SKM-1 (cell line): ENCODE measurements at regions not wholly inside any gene's neighbourhood (a gene's known extent, or its start where the extent isn't known, plus 50 kb on each side); places are given as distances from the start of the nearest gene placed in this dataset.
"Not testable (repeated sequence)": the region's sequence is repeated elsewhere in the genome, so short reads cannot be mapped to it uniquely, and the experiment has no call there.

Source experiments
- DNase-seq: peaks from one replicate; lab custom pipeline; 2025; ENCODE audit not compliant: unreplicated experiment; lab: John Stamatoyannopoulos, UW

- DNase-seq: no peak
Observed at GRCh38 chr6:105675715-105676397, 273.0 kb upstream of the PREP start.

DNA sequence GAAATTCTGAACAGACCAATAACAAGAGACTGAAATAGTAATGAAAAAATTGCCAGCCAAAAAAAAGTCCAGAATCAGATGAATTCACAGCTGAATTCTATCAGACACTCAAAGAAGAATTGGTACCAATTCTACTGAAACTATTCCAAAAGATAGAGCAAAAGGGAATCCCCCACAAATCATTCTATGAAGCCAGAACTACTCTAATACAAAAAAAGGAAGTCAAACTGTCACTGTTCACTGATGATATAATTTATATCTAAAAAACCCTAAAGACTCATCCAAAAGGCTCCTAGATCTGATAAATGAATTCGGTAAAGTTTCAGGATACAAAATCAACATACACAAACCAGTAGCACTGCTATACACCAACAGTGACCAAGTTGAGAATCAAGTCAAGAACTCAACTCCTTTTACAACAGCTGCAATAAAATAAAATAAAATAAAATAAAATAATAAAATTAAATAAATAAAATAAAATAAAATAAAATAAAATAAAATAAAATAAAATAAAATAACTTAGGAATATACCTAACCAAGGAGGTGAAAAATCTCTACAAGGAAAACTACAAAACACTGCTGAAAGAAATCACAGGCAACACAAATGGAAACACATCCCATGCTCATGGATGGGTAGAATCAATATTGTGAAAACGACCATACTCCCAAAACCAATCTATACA is 270.1 kb upstream of the PREP start:
- DNase-seq: not testable (repeated sequence)

DNA sequence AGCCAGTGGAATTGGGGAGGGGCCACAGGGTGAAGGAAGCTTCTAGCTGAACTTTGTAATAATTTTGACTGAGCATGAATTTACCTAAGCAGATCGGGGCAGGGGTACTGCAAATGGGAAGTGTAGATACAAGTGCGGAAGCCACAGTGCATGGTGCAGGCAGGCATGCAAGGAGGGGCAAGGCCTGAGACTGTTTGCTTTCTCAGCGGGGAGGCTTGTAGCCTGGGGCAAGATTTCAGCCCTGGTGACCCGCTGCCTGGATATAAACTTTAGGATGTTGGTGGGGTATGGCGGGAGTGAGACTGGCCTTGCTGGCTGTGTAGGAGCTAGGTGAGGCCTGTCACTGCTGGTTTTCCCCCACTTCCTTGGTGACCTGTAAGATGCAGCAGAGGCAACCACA is 266.4 kb upstream of the PREP start:
- no peak for DNase-seq

DNA sequence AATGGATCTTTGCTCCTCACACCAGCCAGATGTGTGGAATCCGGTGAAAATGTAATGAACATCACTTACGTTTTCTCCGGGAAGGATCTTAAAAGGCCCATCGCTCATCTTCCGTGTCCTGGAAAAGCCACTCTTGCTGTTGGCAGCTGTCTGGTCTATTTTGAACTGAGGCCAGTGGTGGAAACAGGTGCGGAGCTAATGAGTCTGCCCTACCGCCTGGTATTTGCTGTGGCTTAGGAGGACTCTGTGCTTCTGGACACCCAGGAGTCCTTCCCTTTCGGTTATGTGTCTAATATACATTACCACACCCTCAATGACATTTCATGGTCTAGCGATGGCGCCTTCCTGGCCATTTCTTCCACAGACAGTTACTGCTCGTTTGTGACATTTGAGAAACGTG is 264.2 kb upstream of the PREP start:
- DNase-seq: no peak

GRCh38 chr6:105664931-105665330 is 262.0 kb upstream of the PREP start:
- no peak for DNase-seq

- no peak for DNase-seq
Observed at GRCh38 chr6:105651969-105652368, 249.1 kb upstream of the PREP start.

DNA sequence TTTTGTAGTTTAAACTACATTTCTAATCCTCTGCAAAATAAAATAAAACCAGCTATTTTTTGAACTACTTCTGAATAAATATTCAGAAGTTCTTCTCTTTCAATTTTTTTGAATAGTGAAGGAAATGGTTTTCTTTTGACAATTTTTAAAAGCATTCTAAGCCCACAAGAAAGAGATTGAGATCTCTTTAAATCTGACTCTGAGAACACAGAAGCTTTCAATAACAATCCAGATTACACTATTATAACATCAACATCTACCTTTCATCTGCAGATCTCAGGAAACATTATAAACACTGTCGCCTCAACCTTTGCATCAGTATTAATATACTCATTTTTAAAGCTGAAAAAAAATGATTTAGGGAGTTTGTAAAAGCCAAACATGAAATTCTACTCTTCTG is 247.5 kb upstream of the PREP start:
- DNase-seq: no peak

DNA sequence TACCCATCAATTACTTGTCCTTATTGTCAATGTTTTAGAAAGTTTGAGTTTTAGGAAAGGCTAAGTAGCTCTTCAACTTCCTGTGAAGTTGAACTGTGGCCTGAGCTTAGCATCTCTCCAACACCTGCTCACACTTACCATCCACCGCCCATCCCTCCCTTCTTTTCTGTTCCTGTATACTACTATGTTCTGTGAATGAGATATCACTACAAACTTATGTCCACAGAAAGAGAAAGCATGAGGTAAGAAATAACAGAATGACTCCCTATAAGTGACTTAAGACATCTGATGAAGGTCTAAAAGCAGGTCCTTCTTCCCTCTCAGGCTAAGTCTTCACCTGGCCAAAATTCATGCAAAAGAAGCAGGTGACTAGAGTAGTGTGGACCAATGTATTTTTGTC is 246.3 kb upstream of the PREP start:
- no peak for DNase-seq

- no peak for DNase-seq
Observed at GRCh38 chr6:105648276-105648675, 245.4 kb upstream of the PREP start.

DNA sequence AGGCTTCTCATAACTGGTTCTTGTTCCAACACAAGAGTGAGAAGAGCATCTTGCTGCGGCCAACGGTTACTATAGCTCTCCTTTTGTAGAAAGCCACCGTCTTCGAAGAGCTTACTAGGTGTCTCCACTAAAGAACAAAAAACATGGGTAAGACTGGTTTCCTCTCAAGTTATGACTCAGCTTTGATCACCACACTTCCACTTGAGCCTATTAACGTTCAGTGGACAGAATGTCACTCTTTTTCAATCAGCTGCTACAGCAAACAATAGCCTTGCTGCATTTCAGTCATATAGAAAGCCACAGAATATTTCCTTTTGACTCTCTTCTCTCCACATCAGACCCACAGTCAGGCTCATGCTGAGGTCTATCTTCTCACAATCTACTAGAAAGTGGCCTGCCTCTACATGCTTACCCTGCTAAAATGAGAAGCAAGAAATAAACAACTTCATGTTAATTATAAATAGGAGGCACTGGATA is 243.5 kb upstream of the PREP start:
- no peak for DNase-seq

DNA sequence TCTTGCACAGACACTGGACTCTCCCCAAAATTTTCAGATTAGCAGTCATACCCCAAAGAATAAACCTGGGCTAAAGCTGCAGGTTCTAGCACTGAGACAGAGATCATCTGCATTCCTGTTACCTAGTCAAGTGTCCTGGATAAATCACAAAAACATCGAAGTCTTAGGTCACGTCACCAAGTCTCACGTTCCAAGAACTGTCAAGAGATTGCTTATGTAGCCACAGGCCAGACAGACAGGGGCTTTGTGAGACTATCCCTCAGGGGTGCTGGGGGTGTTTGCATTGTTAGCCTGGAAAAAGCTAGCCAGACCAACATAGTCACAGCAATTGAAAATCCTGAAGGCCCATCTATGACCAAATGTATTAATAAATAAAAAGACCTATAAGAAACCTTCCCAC is 243.1 kb upstream of the PREP start:
- no peak for DNase-seq

DNA sequence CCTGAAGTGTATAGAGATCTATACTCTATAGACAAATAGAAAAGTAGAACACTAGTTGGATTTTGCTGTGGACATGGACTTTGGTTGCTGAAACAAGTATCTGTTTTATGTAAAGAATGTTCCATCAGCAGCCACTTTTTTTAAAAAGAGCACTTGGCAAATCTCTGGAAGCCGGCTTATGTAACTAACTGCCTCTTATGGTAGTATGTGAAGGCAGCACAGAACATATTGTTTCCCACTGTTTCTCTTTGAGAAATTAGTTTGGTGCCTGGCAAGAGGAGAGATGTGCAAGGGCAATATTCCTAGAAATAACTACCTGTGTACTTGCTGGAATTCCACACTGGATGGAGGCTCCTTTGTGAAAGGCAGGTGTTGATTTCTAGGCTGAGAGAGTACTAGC is 242.3 kb upstream of the PREP start:
- DNase-seq: no peak

DNA sequence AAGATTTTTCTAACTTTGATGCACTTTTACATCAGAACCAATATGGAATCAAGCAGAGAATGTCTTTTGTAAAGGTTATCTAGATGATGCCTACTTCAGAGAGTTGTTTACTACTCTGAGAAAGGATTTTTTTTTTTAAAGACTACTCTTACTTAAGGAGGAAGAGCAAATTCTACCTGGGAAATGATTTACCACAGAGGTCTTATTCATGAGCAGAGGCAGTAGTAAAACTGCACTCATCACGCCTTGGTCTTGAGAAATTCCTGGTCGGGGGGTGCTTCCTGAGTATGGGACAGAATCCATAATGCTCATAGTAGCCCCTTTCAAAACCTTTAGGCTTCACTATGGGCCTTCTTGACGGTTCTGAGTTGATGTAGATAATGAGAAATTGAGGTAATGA is 241.8 kb upstream of the PREP start:
- no peak for DNase-seq

GRCh38 chr6:105644073-105644489 is 241.2 kb upstream of the PREP start:
- DNase-seq: no peak

DNA sequence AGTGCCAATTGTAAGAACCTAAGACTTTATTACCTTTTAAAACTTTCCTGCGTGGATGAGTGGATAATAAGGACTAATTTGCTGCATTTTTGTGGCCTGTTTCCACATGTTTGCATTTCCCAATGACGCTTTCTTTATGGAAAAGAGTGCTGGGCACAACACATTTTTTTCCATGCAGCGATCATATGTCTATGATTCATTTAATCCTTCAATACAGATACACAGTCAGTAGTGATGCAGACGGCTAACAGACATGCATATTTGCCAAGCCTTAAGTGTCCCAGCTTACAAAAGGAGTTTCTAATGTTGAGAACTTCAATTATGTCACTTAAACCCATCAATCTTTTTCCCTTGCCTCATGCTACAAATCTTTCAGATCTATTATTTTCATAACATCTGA is 239.8 kb upstream of the PREP start:
- no peak for DNase-seq

GRCh38 chr6:105641504-105641903 is 238.6 kb upstream of the PREP start:
- no peak for DNase-seq

DNA sequence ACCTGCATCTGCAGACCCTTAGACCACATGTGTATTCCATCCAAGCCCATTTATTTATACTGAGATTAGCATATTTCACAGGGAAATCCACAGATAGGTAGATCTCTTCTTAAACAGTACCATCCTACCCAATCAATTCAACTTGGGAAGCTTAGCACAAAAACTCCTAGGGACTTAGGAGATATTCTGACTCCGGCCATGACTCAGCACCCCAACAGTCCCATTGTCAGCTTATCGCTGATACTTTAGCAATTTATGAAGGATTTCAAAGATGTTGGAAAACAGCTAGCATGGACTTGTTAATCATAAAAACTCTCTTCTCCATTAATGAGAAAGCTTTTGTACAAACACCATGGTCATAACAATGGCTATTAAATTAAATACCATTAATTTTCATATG is 236.2 kb upstream of the PREP start:
- DNase-seq: no peak

- no peak for DNase-seq
Observed at GRCh38 chr6:105633814-105634213, 230.9 kb upstream of the PREP start.

DNA sequence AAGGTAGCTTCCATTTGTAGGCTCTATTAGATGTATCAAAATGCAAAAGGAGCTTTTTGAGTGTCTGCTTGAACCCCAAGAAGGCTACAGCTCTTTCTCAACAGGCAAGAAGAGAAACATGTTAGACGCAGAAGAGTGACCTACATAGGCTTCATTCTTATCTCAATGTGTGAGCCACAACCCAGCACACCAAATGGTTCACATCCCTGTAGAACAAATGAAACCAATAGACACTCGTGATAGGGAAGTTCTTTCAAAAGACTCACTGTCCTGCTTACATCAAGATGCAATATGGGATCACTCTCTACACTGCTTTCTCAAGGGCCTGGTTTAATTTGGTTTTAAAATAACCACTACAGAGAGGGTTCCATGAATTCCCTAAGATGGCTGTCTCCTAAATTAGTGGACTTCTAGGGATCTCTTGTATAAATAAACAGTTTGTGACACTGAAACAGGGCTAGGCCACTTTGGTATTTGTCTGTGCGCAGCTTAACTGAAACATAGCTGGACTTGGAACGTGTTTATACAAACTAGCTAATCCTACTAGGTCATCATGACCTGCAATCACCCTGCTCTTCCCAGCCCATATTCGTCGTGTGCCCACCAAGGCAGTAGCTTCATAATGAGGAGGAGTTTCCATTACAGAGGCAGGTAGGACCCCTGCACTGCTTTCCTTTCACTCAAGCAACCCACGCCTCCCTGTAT is 225.4 kb upstream of the PREP start:
- DNase-seq: no peak

DNA sequence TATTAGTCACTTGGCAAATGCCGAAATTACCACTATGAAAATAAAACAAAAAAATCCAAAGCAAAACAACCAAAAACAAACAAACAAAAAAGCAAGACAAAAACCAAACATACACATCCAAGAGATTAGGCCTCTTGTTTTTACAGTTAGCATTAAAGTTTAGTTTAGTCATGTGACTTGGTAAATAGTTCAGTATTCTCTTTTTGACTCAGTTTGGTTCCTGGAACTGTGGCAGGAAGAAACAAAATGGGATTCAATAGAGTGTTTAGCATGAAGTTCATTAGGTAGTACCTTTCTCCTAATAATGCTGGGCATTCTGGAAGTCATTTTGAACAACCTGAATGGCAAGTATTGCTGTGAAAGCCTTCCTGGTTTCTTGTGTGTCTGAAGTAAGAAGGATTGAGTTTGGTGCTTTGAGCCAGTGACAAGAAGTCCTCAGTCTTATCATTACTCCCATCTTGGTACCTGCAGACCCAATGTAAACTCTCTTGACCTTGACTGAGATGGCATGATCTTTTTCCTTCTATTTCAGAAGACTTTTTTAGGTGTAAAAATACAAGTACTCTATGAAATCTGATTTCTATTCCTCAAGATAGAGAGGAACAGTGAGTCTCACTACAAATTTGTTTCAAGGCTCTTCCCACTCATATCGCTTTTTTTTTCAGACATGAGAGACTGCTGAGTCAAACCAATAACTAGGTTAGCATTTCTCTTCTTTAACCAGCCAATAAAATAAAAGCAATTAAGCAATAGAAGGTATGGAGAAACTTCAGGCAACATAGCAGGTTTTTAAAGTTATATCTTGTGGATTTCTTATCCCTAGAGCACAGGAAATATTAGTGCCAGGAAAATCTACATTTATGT is 223.6 kb upstream of the PREP start:
- no peak for DNase-seq

DNA sequence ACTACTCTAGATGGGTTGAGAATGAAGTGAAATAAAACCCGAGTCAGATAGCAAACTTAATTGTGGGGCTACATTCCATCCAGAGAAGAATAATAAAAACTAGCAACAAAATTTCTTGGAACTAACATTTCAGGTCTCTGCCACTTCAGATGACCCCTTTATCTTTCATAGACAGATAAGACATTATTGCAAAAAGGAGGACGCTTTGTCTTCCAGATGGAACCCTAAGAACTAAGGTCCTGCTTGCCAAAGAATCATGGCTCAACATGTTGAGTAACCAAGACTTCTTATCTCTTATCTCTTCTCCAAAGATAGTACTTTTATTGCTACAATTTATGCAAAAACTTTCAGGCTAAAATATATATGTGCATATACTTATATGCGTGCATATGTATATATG is 221.1 kb upstream of the PREP start:
- DNase-seq: no peak
